Activated CD4-positive, alpha-beta T cell treated with anti-CD3 and anti-CD28 coated beads, Interleukin-2, amount 50 U/mL, for 24 hours (primary cell): ENCODE measurements at regions not wholly inside any gene's neighbourhood (a gene's known extent, or its start where the extent isn't known, plus 50 kb on each side); places are given as distances from the start of the nearest gene placed in this dataset.
"Not testable (repeated sequence)": the region's sequence is repeated elsewhere in the genome, so short reads cannot be mapped to it uniquely, and the experiment has no call there.

Experiments used
- DNase-seq, 2 donors: peaks; one replicate each; pipeline ENCODE4 v3.0.0-alpha.2; 2020; ENCODE audit warnings: low read depth in 1 of 2, low spot score in 1 of 2

DNA sequence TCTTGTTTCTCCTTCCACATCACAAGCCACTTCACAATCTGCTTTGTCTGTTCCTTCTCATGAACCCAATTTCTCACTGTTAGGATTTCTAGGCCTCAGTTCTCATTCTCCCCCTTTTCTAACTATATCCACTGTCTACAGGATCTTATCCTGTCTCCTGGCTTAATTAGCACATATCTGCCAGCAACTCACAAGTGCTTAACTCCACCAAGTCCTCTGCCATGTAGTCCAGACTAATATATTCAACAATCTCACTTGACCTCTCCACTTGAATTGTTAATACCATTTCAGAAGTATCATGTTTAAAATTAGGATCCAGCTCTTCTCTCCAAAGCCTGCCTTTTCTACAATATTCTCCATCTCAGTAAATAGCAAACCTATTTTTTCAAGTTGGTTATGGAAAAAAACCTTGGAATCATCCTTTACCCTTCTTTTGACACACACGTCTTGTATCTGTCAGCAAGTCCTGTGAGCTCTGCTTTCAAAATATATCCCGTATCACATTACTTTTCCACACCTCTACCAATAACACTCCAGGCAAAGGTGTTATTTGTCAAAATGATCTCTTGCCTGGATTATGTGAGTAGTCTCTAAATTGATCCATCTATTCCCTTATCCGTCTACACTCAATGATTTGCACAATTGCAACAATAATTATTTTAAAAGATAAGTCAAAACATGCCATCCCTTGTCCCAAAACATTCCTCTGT is 127.2 kb upstream of the SLIT2 start:
- no peak for DNase-seq

GRCh38 chr4:20122198-20122988 is 129.3 kb upstream of the SLIT2 start:
- no peak for DNase-seq

GRCh38 chr4:20119141-20119540 is 132.6 kb upstream of the SLIT2 start:
- no peak for DNase-seq

DNA sequence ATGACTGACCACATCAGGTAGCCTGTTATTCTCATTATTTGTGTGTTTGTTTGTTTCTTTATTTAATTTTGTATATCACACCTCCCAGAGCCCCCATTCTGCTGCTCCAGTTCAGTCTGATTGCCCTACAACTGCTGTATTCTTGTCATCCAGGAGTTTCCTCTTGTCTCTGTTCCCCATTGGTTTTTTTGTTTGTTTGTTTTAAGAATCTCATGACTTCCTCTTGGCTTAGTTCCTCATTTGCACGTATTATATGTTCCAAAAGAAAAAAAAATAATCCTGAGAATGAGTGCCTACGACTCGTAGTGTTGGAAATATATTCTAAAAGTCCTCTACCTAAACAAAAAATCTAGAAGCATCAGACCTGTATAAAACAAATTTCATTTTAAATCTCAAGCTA is 142.3 kb upstream of the SLIT2 start:
- no peak for DNase-seq

GRCh38 chr4:20106921-20107320 is 144.8 kb upstream of the SLIT2 start:
- no peak for DNase-seq

GRCh38 chr4:20101831-20102230 is 149.9 kb upstream of the SLIT2 start:
- no peak for DNase-seq

- no peak for DNase-seq
Measured at GRCh38 chr4:20096911-20097310, 154.8 kb upstream of the SLIT2 start.

DNA sequence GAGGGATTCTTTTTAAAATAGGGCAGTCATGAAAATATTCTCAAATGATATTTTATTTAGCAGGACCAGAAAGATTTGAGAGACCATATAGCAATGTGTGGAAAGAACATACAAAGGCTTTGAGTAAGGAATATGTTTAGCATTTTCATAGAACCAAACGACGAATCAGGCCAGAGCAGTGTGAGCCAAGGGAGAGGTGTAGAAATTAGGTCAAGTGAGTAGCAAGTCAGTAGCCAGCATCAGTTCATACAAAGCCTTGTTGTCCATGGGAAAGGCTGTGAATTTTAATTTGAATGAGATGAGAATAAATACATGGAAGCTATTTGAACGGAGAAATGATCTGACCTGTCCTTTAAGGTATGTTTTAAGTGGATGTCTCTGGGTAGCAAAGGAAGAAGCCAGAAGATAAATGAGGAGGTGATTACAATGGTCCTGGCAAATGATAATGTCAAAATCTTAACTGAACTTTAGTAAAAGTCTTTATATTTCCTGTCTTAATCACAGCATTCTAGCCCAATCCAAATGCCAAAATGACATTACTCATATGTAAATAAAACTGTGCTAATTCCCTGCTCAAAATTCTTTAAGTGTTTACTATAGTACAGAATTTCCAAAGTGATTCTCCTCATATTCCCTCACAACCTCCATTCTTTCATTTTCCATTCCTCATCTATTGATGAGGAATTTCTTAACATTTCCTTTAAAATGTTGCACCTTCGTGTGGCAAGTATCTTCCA is 155.7 kb upstream of the SLIT2 start:
- no peak for DNase-seq

DNA sequence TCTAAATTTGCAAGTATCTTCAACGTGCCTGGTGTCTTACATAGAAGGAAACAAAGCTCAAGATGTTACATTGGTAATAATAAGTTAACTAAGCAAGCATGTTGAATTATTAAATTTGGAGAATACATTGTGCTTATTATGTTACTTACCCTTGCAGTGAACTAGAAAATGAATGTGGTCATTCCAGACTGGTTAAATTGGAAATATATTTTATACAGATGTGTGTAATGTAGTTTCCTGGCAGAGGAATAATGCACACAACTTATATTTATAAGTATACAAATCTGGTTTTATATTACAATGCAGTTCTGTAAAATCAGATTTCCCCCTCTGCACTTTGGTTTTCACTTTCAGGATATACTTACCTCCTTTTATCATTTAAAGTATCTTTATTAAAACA is 159.9 kb upstream of the SLIT2 start:
- DNase-seq: no peak

- DNase-seq: no peak
Measured at GRCh38 chr4:20087522-20087911, 164.2 kb upstream of the SLIT2 start.

GRCh38 chr4:20086799-20087521 is 164.7 kb upstream of the SLIT2 start:
- no peak for DNase-seq

DNA sequence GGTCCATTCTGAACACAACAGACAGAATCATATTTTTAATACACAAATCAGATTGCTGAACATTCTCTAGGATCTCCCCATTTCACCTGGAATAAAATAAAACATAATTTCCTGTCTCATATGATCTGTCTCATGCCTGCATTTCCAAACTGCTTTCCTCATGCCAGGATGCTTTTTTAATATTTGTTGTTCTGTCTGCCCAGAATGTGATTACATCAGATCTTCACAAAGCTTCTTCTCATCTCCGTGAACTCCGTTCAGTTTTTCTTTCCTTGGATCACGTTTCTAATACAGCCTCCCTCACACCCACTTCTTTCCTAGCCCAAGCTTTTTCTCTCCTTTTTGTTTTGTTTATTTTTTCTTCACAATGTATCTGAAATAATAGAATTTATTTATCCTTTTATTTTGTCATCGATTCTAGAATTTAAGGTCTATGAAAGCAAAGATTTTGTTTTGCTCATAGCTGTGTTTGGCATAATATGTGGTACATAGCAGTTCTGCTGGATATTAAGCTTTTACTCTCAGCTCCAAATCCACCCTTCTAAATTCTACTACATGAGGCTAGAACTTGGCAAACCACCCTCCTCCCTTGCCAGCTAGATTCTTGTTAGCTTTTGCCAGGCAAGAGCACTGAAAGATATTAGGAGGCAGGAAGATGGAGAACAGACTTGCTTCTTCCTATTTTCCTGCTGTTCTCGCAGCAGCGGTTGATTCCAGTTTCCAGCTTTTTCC is 165.5 kb upstream of the SLIT2 start:
- DNase-seq: no peak

- DNase-seq: no peak
Measured at GRCh38 chr4:20085653-20086052, 166.1 kb upstream of the SLIT2 start.

- DNase-seq: no peak
Measured at GRCh38 chr4:20085156-20085555, 166.5 kb upstream of the SLIT2 start.

GRCh38 chr4:20084488-20084887 is 167.2 kb upstream of the SLIT2 start:
- no peak for DNase-seq

- no peak for DNase-seq
Measured at GRCh38 chr4:20078644-20079043, 173.1 kb upstream of the SLIT2 start.

GRCh38 chr4:20075248-20075871 is 176.3 kb upstream of the SLIT2 start:
- no peak for DNase-seq

- DNase-seq: no peak
Measured at GRCh38 chr4:20074450-20074849, 177.3 kb upstream of the SLIT2 start.

GRCh38 chr4:20065952-20066351 is 185.8 kb upstream of the SLIT2 start:
- no peak for DNase-seq

DNA sequence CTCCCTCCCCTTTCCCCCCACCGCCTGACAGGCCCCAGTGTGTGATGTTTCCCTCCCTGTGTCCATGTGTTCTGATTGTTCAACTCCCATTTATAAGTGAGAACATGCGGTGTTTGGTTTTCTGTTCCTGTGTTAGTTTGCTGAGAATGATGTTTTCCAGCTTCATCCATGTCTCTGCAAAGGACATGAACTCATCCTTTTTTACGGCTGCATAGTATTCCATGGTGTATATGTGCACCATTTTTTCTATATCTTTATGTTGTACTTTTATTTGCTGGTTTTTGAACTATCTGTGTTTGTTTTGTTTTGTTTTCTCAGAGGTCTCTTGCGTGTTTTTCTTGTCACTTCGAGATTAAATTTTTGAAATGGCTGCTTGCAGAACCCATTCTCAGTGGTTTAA is 188.8 kb upstream of the SLIT2 start:
- not testable (repeated sequence) for DNase-seq
